ENCODE measurements at regions not wholly inside any gene's neighbourhood (a gene's known extent, or its start where the extent isn't known, plus 50 kb on each side); places are given as distances from the start of the nearest gene placed in this dataset.

- intact Hi-C loops (cut with micrococcal nuclease), result no loop called here
- no peak overlapping the region for H3K27ac ChIP-seq (ENCODE audit: low read depth in 1 of 2, low read length in 2 of 2)
- Mint-ChIP-seq H3K4me1 (no peaks in the 10 kb centered on the region), H3K27me3 (ENCODE audit: low read depth in 3 of 3) (no peaks in the 10 kb centered on the region), H3K36me3 (no peaks in the 10 kb centered on the region), H3K4me3 (no peak overlapping the region), H3K9me3 (peaks cover 2 to 26% (median 7%) of the 10 kb centered on the region in 7 donors), H3K27ac (no peak overlapping the region)
- no peaks in the 10 kb centered on the region for H3K36me3 ChIP-seq (replicated peaks in 1 of 2; ENCODE audit: control insufficient read depth in 1 of 2, insufficient read depth in 2 of 2, low read length in 2 of 2)
- no peak overlapping the region for H3K9ac ChIP-seq (ENCODE audit: insufficient read depth, low read length, poor library complexity, severe bottlenecking)
- no peak for DNase-seq
- no peak overlapping the region for H2AFZ ChIP-seq (ENCODE audit: insufficient read depth, low read depth, low read length, poor library complexity, severe bottlenecking)
- WGBS (ENCODE audit: insufficient coverage), result no CpG with 5 or more reads among the region's 1 CpG
- no peaks in the 10 kb centered on the region for H4K20me1 ChIP-seq (ENCODE audit: insufficient read depth, low read length)
- no peaks in the 10 kb centered on the region for H3K4me1 ChIP-seq (ENCODE audit: control insufficient read depth in 1 of 2, insufficient read depth in 2 of 2, low read length in 2 of 2)
- H3K4me2 ChIP-seq (replicated peaks; ENCODE audit: extremely low read depth, low read length, poor library complexity, severe bottlenecking), result no peak overlapping the region
- H3K79me2 ChIP-seq (ENCODE audit: insufficient read depth, low read length), result no peaks in the 10 kb centered on the region
- H3K4me3 ChIP-seq (replicated peaks in 1 of 3; ENCODE audit: low read depth in 2 of 3, low read length in 3 of 3), result no peak overlapping the region
- H3K9me3 ChIP-seq (replicated peaks in 1 of 2; ENCODE audit: control insufficient read depth in 1 of 2, insufficient read depth in 1 of 2, low read length in 2 of 2), result peaks cover 10 to 30% of the 10 kb centered on the region in 2 donors
- no peak for TF ChIP-seq CTCF (IDR thresholded peaks at IDR 0.05)
- H3K27me3 ChIP-seq (ENCODE audit: control insufficient read depth in 2 of 2, insufficient read depth in 2 of 2, low read length in 2 of 2), result no peaks in the 10 kb centered on the region
Measured at GRCh38 chr4:187065396-187065795, 341.7 kb upstream of the FAT1 start.

GRCh38 chr4:187065806-187066205 is 342.1 kb upstream of the FAT1 start:
- no peaks in the 10 kb centered on the region for H3K27me3 Mint-ChIP-seq (ENCODE audit: low read depth in 3 of 3)
- no peaks in the 10 kb centered on the region for H3K4me1 ChIP-seq (ENCODE audit: control insufficient read depth in 1 of 2, insufficient read depth in 2 of 2, low read length in 2 of 2)
- 90% methylated on average over 8 of the region's 13 CpGs for WGBS (ENCODE audit: insufficient coverage)
- H3K36me3 ChIP-seq (replicated peaks in 1 of 2; ENCODE audit: control insufficient read depth in 1 of 2, insufficient read depth in 2 of 2, low read length in 2 of 2), result no peaks in the 10 kb centered on the region
- H3K27ac Mint-ChIP-seq, result no peak overlapping the region
- no peaks in the 10 kb centered on the region for H3K36me3 Mint-ChIP-seq
- no peak overlapping the region for H3K27ac ChIP-seq (ENCODE audit: low read depth in 1 of 2, low read length in 2 of 2)
- no peak overlapping the region for H3K4me3 ChIP-seq (replicated peaks in 1 of 3; ENCODE audit: low read depth in 2 of 3, low read length in 3 of 3)
- H3K79me2 ChIP-seq (ENCODE audit: insufficient read depth, low read length), result no peaks in the 10 kb centered on the region
- H3K9me3 Mint-ChIP-seq, result peaks cover under 1 to 22% (median 7%) of the 10 kb centered on the region in 7 donors
- H3K9ac ChIP-seq (ENCODE audit: insufficient read depth, low read length, poor library complexity, severe bottlenecking), result no peak overlapping the region
- peaks cover 10 to 27% of the 10 kb centered on the region in 2 donors for H3K9me3 ChIP-seq (replicated peaks in 1 of 2; ENCODE audit: control insufficient read depth in 1 of 2, insufficient read depth in 1 of 2, low read length in 2 of 2)
- no peak for DNase-seq
- no peak overlapping the region for H2AFZ ChIP-seq (ENCODE audit: insufficient read depth, low read depth, low read length, poor library complexity, severe bottlenecking)
- H3K4me2 ChIP-seq (replicated peaks; ENCODE audit: extremely low read depth, low read length, poor library complexity, severe bottlenecking), result no peak overlapping the region
- no peak for TF ChIP-seq CTCF (IDR thresholded peaks at IDR 0.05)
- H3K4me3 Mint-ChIP-seq, result no peak overlapping the region
- no peaks in the 10 kb centered on the region for H3K27me3 ChIP-seq (ENCODE audit: control insufficient read depth in 2 of 2, insufficient read depth in 2 of 2, low read length in 2 of 2)
- H4K20me1 ChIP-seq (ENCODE audit: insufficient read depth, low read length), result no peaks in the 10 kb centered on the region
- H3K4me1 Mint-ChIP-seq, result no peaks in the 10 kb centered on the region
- intact Hi-C loops (cut with micrococcal nuclease), result no loop called here
